Renal pelvis (tissue), 1 donor: ENCODE measurements at regions not wholly inside any gene's neighbourhood (a gene's known extent, or its start where the extent isn't known, plus 50 kb on each side); places are given as distances from the start of the nearest gene placed in this dataset.
A peak's percentile ranks its signal among the peaks of the same experiment; 100 is the strongest.

Source experiments
- DNase-seq: peaks from one replicate; pipeline ENCODE4 v3.0.0-alpha.2; 2013

- DNase-seq, result no peak
Observed at GRCh38 chr2:212945526-212945925, 205.9 kb downstream of the IKZF2 start.

- no peak for DNase-seq
Observed at GRCh38 chr2:212943351-212943750, 208.1 kb downstream of the IKZF2 start.

- DNase-seq, result no peak
Observed at GRCh38 chr2:212941361-212941760, 210.1 kb downstream of the IKZF2 start.

- peak; percentile 62 for DNase-seq
Observed at GRCh38 chr2:212940816-212941215, 210.6 kb downstream of the IKZF2 start.

- no peak for DNase-seq
Observed at GRCh38 chr2:212939777-212940531, 211.5 kb downstream of the IKZF2 start.

- no peak for DNase-seq
Observed at GRCh38 chr2:212938144-212938793, 213.1 kb downstream of the IKZF2 start.

GRCh38 chr2:212936572-212936971 is 214.8 kb downstream of the IKZF2 start:
- DNase-seq, result no peak

- no peak for DNase-seq
Observed at GRCh38 chr2:212935752-212936151, 215.7 kb downstream of the IKZF2 start.

GRCh38 chr2:212931271-212931670 is 220.1 kb downstream of the IKZF2 start:
- DNase-seq, result no peak

- no peak for DNase-seq
Observed at GRCh38 chr2:212930556-212931260, 220.7 kb downstream of the IKZF2 start.

GRCh38 chr2:212929971-212930370 is 221.4 kb downstream of the IKZF2 start:
- no peak for DNase-seq

- DNase-seq, result no peak
Observed at GRCh38 chr2:212929116-212929515, 222.3 kb downstream of the IKZF2 start.

GRCh38 chr2:212928681-212929080 is 222.7 kb downstream of the IKZF2 start:
- no peak for DNase-seq

GRCh38 chr2:212926940-212927339 is 224.5 kb downstream of the IKZF2 start:
- DNase-seq, result no peak

GRCh38 chr2:212923393-212923792 is 228.0 kb downstream of the IKZF2 start:
- no peak for DNase-seq

GRCh38 chr2:212922701-212923100 is 228.7 kb downstream of the IKZF2 start:
- DNase-seq, result no peak

GRCh38 chr2:212921711-212922110 is 229.7 kb downstream of the IKZF2 start:
- no peak for DNase-seq

- DNase-seq, result no peak
Observed at GRCh38 chr2:212921061-212921460, 230.4 kb downstream of the IKZF2 start.

GRCh38 chr2:212919238-212919637 is 232.2 kb downstream of the IKZF2 start:
- no peak for DNase-seq

GRCh38 chr2:212918336-212918735 is 233.1 kb downstream of the IKZF2 start:
- no peak for DNase-seq

- no peak for DNase-seq
Observed at GRCh38 chr2:212915121-212915782, 236.2 kb downstream of the IKZF2 start.

GRCh38 chr2:212914392-212914791 is 237.0 kb downstream of the IKZF2 start:
- DNase-seq, result no peak
